Posterior vena cava (tissue), 2 donors: ENCODE measurements at regions not wholly inside any gene's neighbourhood (a gene's known extent, or its start where the extent isn't known, plus 50 kb on each side); places are given as distances from the start of the nearest gene placed in this dataset.

Source experiments
- DNase-seq: peaks from one replicate; pipeline ENCODE4 v3.0.0-alpha.2; 2020; ENCODE audit warnings: low spot score
- intact Hi-C, 2 donors: fragments of 100-400 bp; cut with DNase I; formaldehyde crosslinking; loops; one replicate each; pipeline versions ENCODE4 v1.14.1 to v1.14.2; 2022 to 2023
- donor health status: DM: yes; HTN: yes; CAD: no.
- donor health status: DM: yes; HTN: yes; CAD: no.

- intact Hi-C loops = no loop called here
- DNase-seq = no peak
These were observed 473.9 kb downstream of the PMP22 start for GRCh38 chr17:14791221-14791620.

- no peak for DNase-seq
- intact Hi-C loops = no loop called here
These were observed 474.6 kb downstream of the PMP22 start for GRCh38 chr17:14790521-14790920.

GRCh38 chr17:14784997-14785696 lies 480.0 kb downstream of the PMP22 start:
- intact Hi-C loops = no loop called here
- DNase-seq = no peak

- no peak for DNase-seq
- intact Hi-C loops = no loop called here
These were observed 480.2 kb downstream of the HS3ST3B1 start for GRCh38 chr17:14781123-14781522.

- no peak for DNase-seq
- intact Hi-C loops = no loop called here
These were observed 479.3 kb downstream of the HS3ST3B1 start for GRCh38 chr17:14780097-14780651.

GRCh38 chr17:14779241-14779640 lies 478.4 kb downstream of the HS3ST3B1 start:
- no peak for DNase-seq
- intact Hi-C loops = no loop called here

GRCh38 chr17:14777291-14777690 lies 476.4 kb downstream of the HS3ST3B1 start:
- intact Hi-C loops = no loop called here

GRCh38 chr17:14776791-14777190 lies 475.9 kb downstream of the HS3ST3B1 start:
- intact Hi-C loops = no loop called here
- DNase-seq = no peak

More at GRCh38 chr17:14777291-14777690, 476.4 kb downstream of the HS3ST3B1 start:
- no peak for DNase-seq

GRCh38 chr17:14775731-14776492 lies 475.0 kb downstream of the HS3ST3B1 start:
- intact Hi-C loops = no loop called here

GRCh38 chr17:14774774-14775173 lies 473.9 kb downstream of the HS3ST3B1 start:
- DNase-seq = no peak
- intact Hi-C loops = no loop called here

More at GRCh38 chr17:14775731-14776492, 475.0 kb downstream of the HS3ST3B1 start:
- DNase-seq = no peak

GRCh38 chr17:14772776-14773175 lies 471.9 kb downstream of the HS3ST3B1 start:
- intact Hi-C loops = no loop called here
- no peak for DNase-seq

GRCh38 chr17:14771543-14771942 lies 470.7 kb downstream of the HS3ST3B1 start:
- intact Hi-C loops = no loop called here

GRCh38 chr17:14768923-14769322 lies 468.0 kb downstream of the HS3ST3B1 start:
- no peak for DNase-seq
- intact Hi-C loops = no loop called here

More at GRCh38 chr17:14771543-14771942, 470.7 kb downstream of the HS3ST3B1 start:
- no peak for DNase-seq

- DNase-seq = no peak
- intact Hi-C loops = no loop called here
These were observed 462.0 kb downstream of the HS3ST3B1 start for GRCh38 chr17:14762736-14763479.

GRCh38 chr17:14760719-14761411 lies 460.0 kb downstream of the HS3ST3B1 start:
- DNase-seq = no peak

GRCh38 chr17:14760212-14760611 lies 459.3 kb downstream of the HS3ST3B1 start:
- intact Hi-C loops = no loop called here
- no peak for DNase-seq

More at GRCh38 chr17:14760719-14761411, 460.0 kb downstream of the HS3ST3B1 start:
- intact Hi-C loops = no loop called here

GRCh38 chr17:14759325-14759724 lies 458.4 kb downstream of the HS3ST3B1 start:
- no peak for DNase-seq
- intact Hi-C loops = no loop called here

- intact Hi-C loops = no loop called here
- no peak for DNase-seq
These were observed 455.6 kb downstream of the HS3ST3B1 start for GRCh38 chr17:14756479-14756878.

GRCh38 chr17:14755002-14755401 lies 454.1 kb downstream of the HS3ST3B1 start:
- intact Hi-C loops = no loop called here
- DNase-seq = no peak
